ENCODE measurements at regions not wholly inside any gene's neighbourhood (a gene's known extent, or its start where the extent isn't known, plus 50 kb on each side); places are given as distances from the start of the nearest gene placed in this dataset.

GRCh38 chrX:150239946-150240642 lies 123.0 kb upstream of the MAMLD1 start:
- Mint-ChIP-seq H3K4me3 (no peak overlapping the region), H3K9me3 (no peaks in the 10 kb centered on the region), H3K27ac (no peak overlapping the region), H3K27me3 (no peaks in the 10 kb centered on the region), H3K4me1 (no peaks in the 10 kb centered on the region)
- DNase-seq, result no peak
- no peak for ATAC-seq

- Mint-ChIP-seq H3K4me3 (no peak overlapping the region), H3K27ac (no peak overlapping the region), H3K9me3 (no peaks in the 10 kb centered on the region), H3K4me1 (no peaks in the 10 kb centered on the region), H3K27me3 (no peaks in the 10 kb centered on the region)
- DNase-seq (no peak), ATAC-seq (no peak)
Observed at GRCh38 chrX:150240643-150240970, 122.5 kb upstream of the MAMLD1 start.

GRCh38 chrX:150253959-150254620 lies 109.0 kb upstream of the MAMLD1 start:
- H3K27ac Mint-ChIP-seq, result no peak overlapping the region
- no peak overlapping the region for H3K4me3 Mint-ChIP-seq

GRCh38 chrX:150254909-150255308 lies 108.2 kb upstream of the MAMLD1 start:
- DNase-seq (no peak), ATAC-seq (no peak)
- H3K4me1 Mint-ChIP-seq, result peaks cover 24% of the 10 kb centered on the region
- no peak overlapping the region for H3K4me3 Mint-ChIP-seq
- no peak overlapping the region for H3K27ac Mint-ChIP-seq
- H3K9me3 Mint-ChIP-seq, result no peaks in the 10 kb centered on the region
- no peaks in the 10 kb centered on the region for H3K27me3 Mint-ChIP-seq

More at GRCh38 chrX:150253959-150254620, 109.0 kb upstream of the MAMLD1 start:
- no peaks in the 10 kb centered on the region for H3K27me3 Mint-ChIP-seq
- H3K4me1 Mint-ChIP-seq, result peaks cover 24% of the 10 kb centered on the region
- DNase-seq, result no peak
- no peaks in the 10 kb centered on the region for H3K9me3 Mint-ChIP-seq
- ATAC-seq, result no peak

GRCh38 chrX:150255441-150256296 lies 107.4 kb upstream of the MAMLD1 start:
- Mint-ChIP-seq H3K4me1 (peaks cover 24% of the 10 kb centered on the region), H3K4me3 (peak overlapping the region; percentile 38 to 50), H3K27ac (peak overlapping the region in 1 of 2 donors; percentile 89), H3K27me3 (no peaks in the 10 kb centered on the region), H3K9me3 (no peaks in the 10 kb centered on the region)
- DNase-seq (no peak), ATAC-seq (peak; percentile 59)

GRCh38 chrX:150256297-150256650 lies 106.8 kb upstream of the MAMLD1 start:
- H3K27ac Mint-ChIP-seq, result peak overlapping the region in 1 of 2 donors; percentile 89
- H3K4me3 Mint-ChIP-seq, result peak overlapping the region; percentile 38 to 50
- DNase-seq, result peak; percentile 8 to 14
- peak; percentile 80 for ATAC-seq
- H3K27me3 Mint-ChIP-seq, result no peaks in the 10 kb centered on the region
- peaks cover 24% of the 10 kb centered on the region for H3K4me1 Mint-ChIP-seq
- no peaks in the 10 kb centered on the region for H3K9me3 Mint-ChIP-seq

GRCh38 chrX:150257353-150258175 lies 105.6 kb upstream of the MAMLD1 start:
- Mint-ChIP-seq H3K27ac (no peak overlapping the region), H3K9me3 (no peaks in the 10 kb centered on the region), H3K4me3 (no peak overlapping the region), H3K4me1 (peaks cover 24% of the 10 kb centered on the region), H3K27me3 (no peaks in the 10 kb centered on the region)
- DNase-seq (no peak), ATAC-seq (no peak)

GRCh38 chrX:150258176-150258425 lies 105.0 kb upstream of the MAMLD1 start:
- no peaks in the 10 kb centered on the region for H3K27me3 Mint-ChIP-seq
- H3K4me3 Mint-ChIP-seq, result no peak overlapping the region
- DNase-seq (no peak), ATAC-seq (no peak)
- peaks cover 24% of the 10 kb centered on the region for H3K4me1 Mint-ChIP-seq
- no peaks in the 10 kb centered on the region for H3K9me3 Mint-ChIP-seq
- no peak overlapping the region for H3K27ac Mint-ChIP-seq

GRCh38 chrX:150258463-150259430 lies 104.4 kb upstream of the MAMLD1 start:
- no peak overlapping the region for H3K4me3 Mint-ChIP-seq
- H3K27ac Mint-ChIP-seq, result no peak overlapping the region
- no peak for ATAC-seq
- H3K9me3 Mint-ChIP-seq, result no peaks in the 10 kb centered on the region
- H3K27me3 Mint-ChIP-seq, result no peaks in the 10 kb centered on the region
- DNase-seq, result no peak
- H3K4me1 Mint-ChIP-seq, result peaks cover 24% of the 10 kb centered on the region

- H3K4me3 Mint-ChIP-seq, result no peak overlapping the region
- H3K4me1 Mint-ChIP-seq, result peaks cover 6% of the 10 kb centered on the region
- DNase-seq (no peak), ATAC-seq (no peak)
- no peaks in the 10 kb centered on the region for H3K9me3 Mint-ChIP-seq
- H3K27ac Mint-ChIP-seq, result no peak overlapping the region
- H3K27me3 Mint-ChIP-seq, result no peaks in the 10 kb centered on the region
Observed at GRCh38 chrX:150262456-150262855, 100.7 kb upstream of the MAMLD1 start.

GRCh38 chrX:150268839-150269355 lies 94.2 kb upstream of the MAMLD1 start:
- no peaks in the 10 kb centered on the region for H3K4me1 Mint-ChIP-seq
- no peaks in the 10 kb centered on the region for H3K27me3 Mint-ChIP-seq
- no peaks in the 10 kb centered on the region for H3K9me3 Mint-ChIP-seq
- ATAC-seq (no peak), DNase-seq (no peak)
- H3K27ac Mint-ChIP-seq, result peak overlapping the region; percentile 76 to 83
- H3K4me3 Mint-ChIP-seq, result no peak overlapping the region

- Mint-ChIP-seq H3K27ac (no peak overlapping the region), H3K4me3 (no peak overlapping the region), H3K9me3 (no peaks in the 10 kb centered on the region), H3K4me1 (no peaks in the 10 kb centered on the region), H3K27me3 (no peaks in the 10 kb centered on the region)
- ATAC-seq, result no peak
- no peak for DNase-seq
Observed at GRCh38 chrX:150269605-150270254, 93.4 kb upstream of the MAMLD1 start.

GRCh38 chrX:150270622-150271021 lies 92.5 kb upstream of the MAMLD1 start:
- Mint-ChIP-seq H3K4me3 (no peak overlapping the region), H3K9me3 (no peaks in the 10 kb centered on the region), H3K27ac (no peak overlapping the region), H3K27me3 (no peaks in the 10 kb centered on the region), H3K4me1 (no peaks in the 10 kb centered on the region)
- ATAC-seq (no peak), DNase-seq (no peak)
